ENCODE measurements at regions not wholly inside any gene's neighbourhood (a gene's known extent, or its start where the extent isn't known, plus 50 kb on each side); places are given as distances from the start of the nearest gene placed in this dataset.

GRCh38 chr20:52676283-52676995 lies 295.7 kb upstream of the TSHZ2 start:
- intact Hi-C loops (cut with DNase I), result no loop called here
- no peaks in the 10 kb centered on the region for H3K4me1 ChIP-seq
- H3K27me3 ChIP-seq, result no peaks in the 10 kb centered on the region
- peaks cover 0 to 2% (median 0%) of the 10 kb centered on the region in 4 donors for H3K9me3 ChIP-seq
- H3K27ac ChIP-seq (replicated peaks in 1 of 4), result no peak overlapping the region
- no peaks in the 10 kb centered on the region for H3K36me3 ChIP-seq
- 80% methylated on average over 13 of the region's 13 CpGs for WGBS
- no peak overlapping the region for H3K4me3 ChIP-seq
- peak; percentile 26 for DNase-seq (ENCODE audit: extremely low spot score)
- TF ChIP-seq POLR2A (IDR thresholded peaks at IDR 0.05; ENCODE audit: low read depth) (no peak), CTCF (IDR thresholded peaks at IDR 0.05) (no peak), EP300 (IDR thresholded peaks at IDR 0.05) (no peak), POLR2AphosphoS5 (IDR thresholded peaks at IDR 0.05) (no peak)

- 74% methylated on average over 4 of the region's 4 CpGs for WGBS
- Histone ChIP-seq H3K4me3 (no peak overlapping the region), H3K4me1 (no peaks in the 10 kb centered on the region), H3K36me3 (no peaks in the 10 kb centered on the region), H3K27me3 (no peaks in the 10 kb centered on the region), H3K27ac (replicated peaks in 1 of 4) (no peak overlapping the region), H3K9me3 (no peaks in the 10 kb centered on the region)
- intact Hi-C loops (cut with DNase I), result no loop called here
- DNase-seq (ENCODE audit: extremely low spot score), result no peak
- TF ChIP-seq POLR2A (IDR thresholded peaks at IDR 0.05; ENCODE audit: low read depth) (no peak), EP300 (IDR thresholded peaks at IDR 0.05) (no peak), POLR2AphosphoS5 (IDR thresholded peaks at IDR 0.05) (no peak), CTCF (IDR thresholded peaks at IDR 0.05) (no peak)
These were observed 296.8 kb upstream of the TSHZ2 start for GRCh38 chr20:52675375-52675774.

- intact Hi-C loops (cut with DNase I), result no loop called here
These were observed 303.5 kb upstream of the TSHZ2 start for GRCh38 chr20:52668626-52669025.

DNA sequence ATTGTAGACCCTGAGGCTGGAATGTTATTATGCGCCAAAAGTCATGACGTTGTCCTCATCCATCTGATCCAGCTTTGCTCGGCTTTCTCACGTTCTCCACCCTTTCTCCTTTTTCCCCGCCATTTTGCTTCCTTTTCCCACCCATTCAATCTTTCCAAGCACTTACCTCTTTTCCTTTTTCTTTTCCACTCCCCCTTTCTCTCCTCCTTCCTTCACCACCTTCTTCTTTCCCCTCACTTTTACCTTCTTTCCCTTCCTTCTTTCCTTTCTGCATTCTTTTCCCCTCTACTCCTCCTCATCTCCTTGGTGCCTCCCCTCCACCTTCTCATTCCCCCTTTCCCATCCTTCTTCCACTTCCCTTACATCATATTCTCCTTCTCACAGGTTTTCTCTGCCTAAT lies 304.8 kb upstream of the TSHZ2 start:
- Histone ChIP-seq H3K36me3 (no peaks in the 10 kb centered on the region), H3K27ac (replicated peaks in 1 of 4) (no peak overlapping the region), H3K4me3 (no peak overlapping the region), H3K9me3 (no peaks in the 10 kb centered on the region), H3K4me1 (no peaks in the 10 kb centered on the region), H3K27me3 (no peaks in the 10 kb centered on the region)
- 98% methylated on average over 5 of the region's 5 CpGs for WGBS
- DNase-seq (ENCODE audit: extremely low spot score), result no peak
- no peak for TF ChIP-seq EP300 (IDR thresholded peaks at IDR 0.05)
- TF ChIP-seq POLR2A (IDR thresholded peaks at IDR 0.05; ENCODE audit: low read depth), result no peak
- no peak for TF ChIP-seq POLR2AphosphoS5 (IDR thresholded peaks at IDR 0.05)
- TF ChIP-seq CTCF (IDR thresholded peaks at IDR 0.05), result no peak
- intact Hi-C loops (cut with DNase I), result no loop called here

More at GRCh38 chr20:52668626-52669025, 303.5 kb upstream of the TSHZ2 start:
- DNase-seq (ENCODE audit: extremely low spot score), result no peak
- WGBS, result 78% methylated on average over 3 of the region's 3 CpGs
- no peak overlapping the region for H3K4me3 ChIP-seq
- H3K27ac ChIP-seq (replicated peaks in 1 of 4), result no peak overlapping the region
- H3K27me3 ChIP-seq, result no peaks in the 10 kb centered on the region
- TF ChIP-seq POLR2A (IDR thresholded peaks at IDR 0.05; ENCODE audit: low read depth) (no peak), EP300 (IDR thresholded peaks at IDR 0.05) (no peak), CTCF (IDR thresholded peaks at IDR 0.05) (no peak), POLR2AphosphoS5 (IDR thresholded peaks at IDR 0.05) (no peak)
- H3K4me1 ChIP-seq, result no peaks in the 10 kb centered on the region
- no peaks in the 10 kb centered on the region for H3K9me3 ChIP-seq
- no peaks in the 10 kb centered on the region for H3K36me3 ChIP-seq

GRCh38 chr20:52665441-52665840 lies 306.7 kb upstream of the TSHZ2 start:
- TF ChIP-seq EP300 (IDR thresholded peaks at IDR 0.05), result no peak
- TF ChIP-seq CTCF (IDR thresholded peaks at IDR 0.05), result no peak
- no peak for TF ChIP-seq POLR2AphosphoS5 (IDR thresholded peaks at IDR 0.05)
- Histone ChIP-seq H3K27ac (replicated peaks in 1 of 4) (no peak overlapping the region), H3K9me3 (no peaks in the 10 kb centered on the region), H3K4me1 (no peaks in the 10 kb centered on the region), H3K27me3 (no peaks in the 10 kb centered on the region), H3K36me3 (no peaks in the 10 kb centered on the region), H3K4me3 (no peak overlapping the region)
- WGBS, result 92% methylated on average over 1 of the region's 1 CpG
- intact Hi-C loops (cut with DNase I), result no loop called here
- no peak for DNase-seq (ENCODE audit: extremely low spot score)

Data from esophagus muscularis mucosa (tissue), 4 donors.